B cell (primary cell): ENCODE measurements at regions not wholly inside any gene's neighbourhood (a gene's known extent, or its start where the extent isn't known, plus 50 kb on each side); places are given as distances from the start of the nearest gene placed in this dataset.

Experiments used
- CTCF ChIP-seq: fragments of 200-600 bp; IDR thresholded peaks from one replicate; pipeline ENCODE4 v1.8.0; 2022; ENCODE audit warnings: antibody characterized with exemption, mild to moderate bottlenecking
- EZH2 ChIP-seq: IDR thresholded peaks from 2 replicates; pipeline ENCODE4 v1.6.1; 2012; ENCODE audit warnings: borderline replicate concordance, low read depth, mild to moderate bottlenecking, moderate library complexity, low read length; ENCODE audit not compliant: insufficient read depth, poor library complexity, severe bottlenecking

DNA sequence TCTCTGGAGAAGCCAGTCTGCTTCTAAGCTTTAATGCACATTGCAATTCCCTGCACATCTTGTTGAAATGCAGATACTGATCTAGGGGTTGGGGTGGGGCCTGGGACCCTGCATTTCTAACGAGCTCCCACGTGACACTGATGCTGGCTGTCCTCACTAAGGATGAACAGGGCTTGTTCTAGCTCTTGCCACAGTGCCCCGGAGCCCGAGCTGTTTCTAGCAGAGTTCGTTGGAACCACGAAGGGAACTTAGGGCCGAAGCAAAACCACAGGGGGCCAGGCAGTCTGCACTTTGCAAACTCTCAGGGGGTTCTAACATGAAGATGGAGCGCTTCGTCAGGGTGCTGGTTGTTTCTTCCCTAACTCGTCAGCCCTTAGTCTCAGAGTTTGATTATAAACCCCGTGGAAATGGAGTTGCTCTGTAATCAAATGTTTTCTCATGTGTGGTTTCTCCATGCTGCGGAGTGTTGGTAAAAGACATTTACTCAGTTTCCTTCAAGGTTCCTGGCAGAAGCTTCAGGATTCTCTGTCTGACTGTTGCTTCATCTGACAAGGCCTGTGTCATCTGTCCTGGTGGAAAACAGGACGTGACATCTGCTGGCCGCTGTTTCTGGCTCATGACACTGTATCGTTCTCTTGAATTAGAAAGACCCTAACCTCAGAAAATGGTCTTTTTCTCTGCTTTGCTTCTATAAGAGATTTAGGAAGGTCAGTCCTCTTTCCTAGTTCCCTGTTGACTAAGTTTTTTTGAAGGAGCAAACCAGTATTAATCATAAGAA lies 221.5 kb downstream of the TEX29 start:
- TF ChIP-seq CTCF = no peak
- no peak for TF ChIP-seq EZH2
